IMR-90 (cell line): ENCODE measurements at regions not wholly inside any gene's neighbourhood (a gene's known extent, or its start where the extent isn't known, plus 50 kb on each side); places are given as distances from the start of the nearest gene placed in this dataset.

Experiments
- ATAC-seq: fragments of 200-7000 bp; cut with Tn5 transposase; 2 replicates; pipeline ENCODE4 v1.9.1; 2020; ENCODE audit warnings: low read depth, mild to moderate bottlenecking, moderate library complexity
- BruUV-seq: library from RNA; stranded (reverse); fragments of 400-500 nt; replicated peaks from 2 replicates; lab custom pipeline; 2021; lab: Mats Ljungman, UMichigan
- CTCF ChIA-PET: fragments of 300-600 bp; formaldehyde crosslinking; extraction: SDS; loops from one replicate; lab custom pipeline; 2021; ENCODE audit warnings: antibody characterized with exemption; lab: Yijun Ruan, JAX
- POLR2A ChIA-PET: fragments of 300-600 bp; sonication (Branson Sonifier 250); formaldehyde crosslinking; loops from one replicate; lab custom pipeline; 2022; ENCODE audit warnings: antibody characterized with exemption; ENCODE audit not compliant: unreplicated experiment; lab: Charles Lee
- DNase-seq: peaks from one replicate; pipeline ENCODE4 v3.0.0; 2013
- H2AFZ ChIP-seq: replicated peaks from 2 replicates; pipeline ENCODE3; 2013; ENCODE audit warnings: low read length, mild to moderate bottlenecking; ENCODE audit not compliant: poor library complexity
- H2AK5ac ChIP-seq: 2 replicates; pipeline ENCODE4 v1.6.1; 2013; ENCODE audit warnings: low read depth, low read length, inconsistent platforms
- H2AK9ac ChIP-seq: replicated peaks from 2 replicates; pipeline ENCODE3; 2013; ENCODE audit warnings: mild to moderate bottlenecking, low read depth, low read length, moderate library complexity; ENCODE audit not compliant: poor library complexity
- H2BK120ac ChIP-seq: 2 replicates; pipeline ENCODE4 v1.6.1; 2013; ENCODE audit warnings: low read depth, low read length, inconsistent platforms
- H2BK15ac ChIP-seq: 3 replicates; pipeline ENCODE4 v1.6.1; 2013; ENCODE audit warnings: low read depth, low read length, inconsistent platforms
- H2BK20ac ChIP-seq: 2 replicates; pipeline ENCODE4 v1.6.1; 2013; ENCODE audit warnings: low read depth, mild to moderate bottlenecking, inconsistent platforms, low read length, moderate library complexity
- H2BK5ac ChIP-seq: 2 replicates; pipeline ENCODE4 v1.6.1; 2013; ENCODE audit warnings: mild to moderate bottlenecking, low read depth, low read length, inconsistent platforms; ENCODE audit not compliant: poor library complexity, severe bottlenecking
- H3K14ac ChIP-seq: replicated peaks from 2 replicates; pipeline ENCODE4 v1.6.1; 2013; ENCODE audit warnings: low read depth, low read length, inconsistent platforms
- H3K18ac ChIP-seq: 2 replicates; pipeline ENCODE4 v1.6.1; 2013; ENCODE audit warnings: low read depth, low read length, control low read depth
- H3K23ac ChIP-seq: 2 replicates; pipeline ENCODE4 v1.6.1; 2013; ENCODE audit warnings: low read depth, low read length, inconsistent platforms
- H3K27ac ChIP-seq: 2 replicates; pipeline ENCODE4 v1.5.1; 2013; ENCODE audit warnings: mild to moderate bottlenecking, control low read depth, low read length; ENCODE audit not compliant: insufficient read depth
- H3K27me3 ChIP-seq: 2 replicates; pipeline ENCODE4 v1.6.1; 2013; ENCODE audit warnings: low read length; ENCODE audit not compliant: control insufficient read depth, insufficient read depth
- H3K36me3 ChIP-seq: 2 replicates; pipeline ENCODE4 v1.6.1; 2013; ENCODE audit warnings: low read length, mixed read lengths; ENCODE audit not compliant: control insufficient read depth, insufficient read depth
- H3K4ac ChIP-seq: 2 replicates; pipeline ENCODE4 v1.6.1; 2013; ENCODE audit warnings: low read depth, low read length, inconsistent platforms
- H3K4me1 ChIP-seq: 2 replicates; pipeline ENCODE4 v1.6.1; 2013; ENCODE audit warnings: low read length, mixed read lengths; ENCODE audit not compliant: control insufficient read depth, insufficient read depth
- H3K4me2 ChIP-seq: 2 replicates; pipeline ENCODE4 v1.6.1; 2013; ENCODE audit warnings: low read depth, mild to moderate bottlenecking, control low read depth, low read length, moderate library complexity
- H3K4me3 ChIP-seq: 2 replicates; pipeline ENCODE4 v1.5.1; 2013; ENCODE audit warnings: low read depth, mild to moderate bottlenecking, control low read depth, low read length, moderate library complexity; ENCODE audit not compliant: insufficient read depth
- H3K56ac ChIP-seq: 2 replicates; pipeline ENCODE4 v1.6.1; 2013; ENCODE audit warnings: low read length, inconsistent platforms; ENCODE audit not compliant: insufficient read depth; ENCODE audit errors: extremely low read depth
- H3K79me1 ChIP-seq, 2 experiments: 2 replicates each; pipeline ENCODE4 v1.6.1; 2013; ENCODE audit warnings: low read length in 2 of 2, inconsistent platforms in 1 of 2, low read depth in 1 of 2
- H3K9ac ChIP-seq: 2 replicates; pipeline ENCODE4 v1.6.1; 2013; ENCODE audit warnings: low read depth, low read length, control low read depth
- H3K9me1 ChIP-seq: 2 replicates; pipeline ENCODE4 v1.6.1; 2013; ENCODE audit warnings: low read length, inconsistent platforms; ENCODE audit not compliant: insufficient read depth
- H3K9me3 ChIP-seq: 2 replicates; pipeline ENCODE4 v1.6.1; 2013; ENCODE audit warnings: low read length; ENCODE audit not compliant: control insufficient read depth, insufficient read depth
- H4K20me1 ChIP-seq: 2 replicates; pipeline ENCODE4 v1.6.1; 2013; ENCODE audit warnings: low read length, inconsistent platforms; ENCODE audit not compliant: insufficient read depth
- H4K5ac ChIP-seq: 2 replicates; pipeline ENCODE4 v1.6.1; 2013; ENCODE audit warnings: mild to moderate bottlenecking, low read depth, low read length, control low read depth
- H4K8ac ChIP-seq, 2 experiments: 2 replicates each; pipeline ENCODE4 v1.6.1; 2013; ENCODE audit warnings: low read depth in 2 of 2, low read length in 2 of 2, control low read depth in 1 of 2, inconsistent platforms in 1 of 2
- H4K91ac ChIP-seq: 2 replicates; pipeline ENCODE4 v1.6.1; 2013; ENCODE audit warnings: low read depth, low read length, inconsistent platforms; ENCODE audit not compliant: insufficient read depth
- MAZ ChIP-seq: IDR thresholded peaks from 2 replicates; pipeline ENCODE4 v1.6.1; 2012; ENCODE audit warnings: low read depth, mild to moderate bottlenecking, low read length, improper control_type of control experiment, moderate library complexity, borderline replicate concordance
- MXI1 ChIP-seq: IDR thresholded peaks from 2 replicates; pipeline ENCODE4 v1.6.1; 2012; ENCODE audit warnings: low read depth, mild to moderate bottlenecking, low read length, moderate library complexity, borderline replicate concordance
- POLR2A ChIP-seq: IDR thresholded peaks from 2 replicates; pipeline ENCODE4 v1.6.1; 2012; ENCODE audit warnings: mild to moderate bottlenecking, low read depth, low read length
- RCOR1 ChIP-seq: IDR thresholded peaks from 2 replicates; pipeline ENCODE4 v1.6.1; 2012; ENCODE audit warnings: mild to moderate bottlenecking, low read length, improper control_type of control experiment; ENCODE audit not compliant: insufficient replicate concordance
- WGBS, 2 experiments: methylation state at CpG; one replicate each; pipeline versions ENCODE4 v1.1.5 to v1.1.7; 2013; ENCODE audit warnings: missing lambda C conversion rate in 2 of 2; ENCODE audit not compliant: insufficient read length in 1 of 2; ENCODE audit errors: extremely low coverage in 2 of 2; 5-methylcytosine and 5-hydroxymethylcytosine counted together
- dilution Hi-C: fragments of 300-500 bp; cut with HindIII; formaldehyde crosslinking; loops from one replicate; pipeline ENCODE4 v1.14.3; 2018; ENCODE audit warnings: low sequenced_read_pairs; ENCODE audit not compliant: unreplicated experiment
- in situ Hi-C: fragments of 300-500 bp; cut with MboI; formaldehyde crosslinking; loops from 3 replicates; pipeline ENCODE4 v1.14.3; 2019; ENCODE audit warnings: low sequenced_read_pairs, inconsistent platforms, mixed read lengths
- intact Hi-C: fragments of 100-400 bp; cut with micrococcal nuclease; formaldehyde crosslinking; loops from 2 replicates; pipeline ENCODE4 v1.10.0; 2022

DNA sequence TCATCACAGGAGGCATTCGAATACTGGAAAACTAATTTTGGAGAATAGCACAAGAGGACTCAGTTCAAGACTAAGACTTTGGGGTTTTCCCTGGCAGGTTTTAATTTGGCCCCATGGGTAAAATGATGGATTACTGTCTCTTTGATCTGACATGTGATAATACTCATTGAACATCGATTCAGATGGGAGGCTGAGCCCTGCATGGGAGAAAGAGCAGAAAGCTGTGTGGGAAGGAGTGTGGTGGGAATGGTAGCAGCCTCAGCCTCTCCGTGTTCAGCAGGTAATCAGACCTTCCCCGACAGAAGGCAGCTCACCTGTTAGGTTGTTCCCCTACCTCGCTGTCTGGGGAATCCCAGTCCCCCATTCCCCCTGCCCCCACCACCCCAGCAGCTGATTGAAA is 124.7 kb upstream of the TNRC6C start:
- H2BK15ac ChIP-seq = no peak overlapping the region
- no peak overlapping the region for H2AK5ac ChIP-seq
- no peaks in the 10 kb centered on the region for H4K20me1 ChIP-seq
- no peak overlapping the region for H3K18ac ChIP-seq
- ChIA-PET POLR2A (no interaction called here), CTCF (no interaction called here)
- ATAC-seq (no peak), DNase-seq (no peak)
- H3K14ac ChIP-seq = no peak overlapping the region
- no peak overlapping the region for H3K23ac ChIP-seq
- peaks cover 14% of the 10 kb centered on the region for H3K4me1 ChIP-seq
- no TSS peak for BruUV-seq
- H3K4me3 ChIP-seq = no peak overlapping the region
- H2BK20ac ChIP-seq = no peak overlapping the region
- no peaks in the 10 kb centered on the region for H3K79me1 ChIP-seq
- no peak overlapping the region for H3K4me2 ChIP-seq
- no peak overlapping the region for H4K8ac ChIP-seq
- WGBS, 2 experiments = 88% methylated on average over 1 of the region's 5 CpGs; no CpG with 5 or more reads in 1 of the 2 experiments
- no peaks in the 10 kb centered on the region for H3K36me3 ChIP-seq
- no peaks in the 10 kb centered on the region for H3K27me3 ChIP-seq
- H3K56ac ChIP-seq = no peak overlapping the region
- no peak overlapping the region for H4K91ac ChIP-seq
- H3K9me3 ChIP-seq = no peaks in the 10 kb centered on the region
- TF ChIP-seq MXI1 (no peak), RCOR1 (no peak), POLR2A (no peak), MAZ (no peak)
- H4K5ac ChIP-seq = no peak overlapping the region
- no peak overlapping the region for H3K4ac ChIP-seq
- no peak overlapping the region for H3K27ac ChIP-seq
- H2AFZ ChIP-seq = no peak overlapping the region
- intact Hi-C loops = no loop called here
- in situ Hi-C loops = no loop called here
- no peaks in the 10 kb centered on the region; the same call in 1 of the 2 replicates for H3K9me1 ChIP-seq
- dilution Hi-C loops = no loop called here
- no peak overlapping the region for H3K9ac ChIP-seq
- no peak overlapping the region for H2BK5ac ChIP-seq
- no peak overlapping the region for H2BK120ac ChIP-seq
- H2AK9ac ChIP-seq = no peak overlapping the region
